Fibroblast of mammary gland (primary cell): ENCODE measurements at regions not wholly inside any gene's neighbourhood (a gene's known extent, or its start where the extent isn't known, plus 50 kb on each side); places are given as distances from the start of the nearest gene placed in this dataset.

ENCODE experiments used
- DNase-seq: peaks from one replicate; pipeline ENCODE4 v3.0.0-alpha.2; 2010; ENCODE audit warnings: low read depth
- H3K4me3 ChIP-seq: 2 replicates; pipeline ENCODE4 v1.5.1; 2011; ENCODE audit warnings: low read depth, mild to moderate bottlenecking, low read length, moderate library complexity; ENCODE audit not compliant: control insufficient read depth
- TF ChIP-seq, protein P1 (sequence below): conservative IDR thresholded peaks from 2 replicates; pipeline ENCODE4 v1.5.1; 2011; ENCODE audit warnings: low read depth, low read length, inconsistent platforms; ENCODE audit not compliant: control insufficient read depth, insufficient read depth

DNA sequence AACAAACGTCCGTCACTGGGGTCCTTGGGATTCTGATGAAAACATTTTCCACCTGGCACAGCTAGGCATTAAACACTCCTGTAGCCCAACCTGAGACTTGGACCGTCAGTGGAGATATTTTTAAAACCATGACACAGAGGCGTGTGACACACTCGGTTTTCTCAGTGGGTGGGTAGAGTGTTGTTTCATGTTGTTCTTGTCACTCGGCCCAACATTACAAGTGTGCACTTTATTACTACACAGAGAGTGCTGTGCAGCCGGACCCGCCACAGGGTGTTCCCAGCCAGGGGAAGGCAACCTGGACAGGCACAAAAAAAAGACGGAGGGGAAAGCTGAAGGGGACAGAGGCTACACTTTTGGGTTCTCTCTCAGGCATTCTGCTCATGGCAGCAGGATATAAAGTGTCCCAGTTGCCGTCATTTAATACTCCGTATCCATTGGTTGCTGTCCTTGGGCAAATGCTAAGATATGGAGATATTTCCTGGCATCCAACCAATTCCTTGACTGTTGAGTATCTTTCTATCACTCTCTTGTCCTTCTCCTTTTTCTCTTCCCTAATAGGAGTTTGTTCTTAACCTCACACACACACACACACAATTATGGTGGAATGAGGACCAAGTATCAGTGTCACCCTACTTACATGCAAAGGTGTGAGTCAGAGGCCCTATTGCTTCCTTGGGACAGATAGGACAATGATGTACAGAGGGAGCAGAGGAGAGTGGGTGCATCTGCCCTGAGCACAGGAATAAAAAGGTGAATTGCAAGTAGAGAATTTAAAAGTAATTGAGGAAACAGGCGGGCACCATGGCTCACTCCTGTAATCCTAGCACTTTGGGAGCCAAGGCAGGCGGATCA is 154.1 kb upstream of the SOX9 start:
- TF ChIP-seq, protein P1, sequence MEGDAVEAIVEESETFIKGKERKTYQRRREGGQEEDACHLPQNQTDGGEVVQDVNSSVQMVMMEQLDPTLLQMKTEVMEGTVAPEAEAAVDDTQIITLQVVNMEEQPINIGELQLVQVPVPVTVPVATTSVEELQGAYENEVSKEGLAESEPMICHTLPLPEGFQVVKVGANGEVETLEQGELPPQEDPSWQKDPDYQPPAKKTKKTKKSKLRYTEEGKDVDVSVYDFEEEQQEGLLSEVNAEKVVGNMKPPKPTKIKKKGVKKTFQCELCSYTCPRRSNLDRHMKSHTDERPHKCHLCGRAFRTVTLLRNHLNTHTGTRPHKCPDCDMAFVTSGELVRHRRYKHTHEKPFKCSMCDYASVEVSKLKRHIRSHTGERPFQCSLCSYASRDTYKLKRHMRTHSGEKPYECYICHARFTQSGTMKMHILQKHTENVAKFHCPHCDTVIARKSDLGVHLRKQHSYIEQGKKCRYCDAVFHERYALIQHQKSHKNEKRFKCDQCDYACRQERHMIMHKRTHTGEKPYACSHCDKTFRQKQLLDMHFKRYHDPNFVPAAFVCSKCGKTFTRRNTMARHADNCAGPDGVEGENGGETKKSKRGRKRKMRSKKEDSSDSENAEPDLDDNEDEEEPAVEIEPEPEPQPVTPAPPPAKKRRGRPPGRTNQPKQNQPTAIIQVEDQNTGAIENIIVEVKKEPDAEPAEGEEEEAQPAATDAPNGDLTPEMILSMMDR: no peak
- no peak overlapping the region for H3K4me3 ChIP-seq
- no peak for DNase-seq

DNA sequence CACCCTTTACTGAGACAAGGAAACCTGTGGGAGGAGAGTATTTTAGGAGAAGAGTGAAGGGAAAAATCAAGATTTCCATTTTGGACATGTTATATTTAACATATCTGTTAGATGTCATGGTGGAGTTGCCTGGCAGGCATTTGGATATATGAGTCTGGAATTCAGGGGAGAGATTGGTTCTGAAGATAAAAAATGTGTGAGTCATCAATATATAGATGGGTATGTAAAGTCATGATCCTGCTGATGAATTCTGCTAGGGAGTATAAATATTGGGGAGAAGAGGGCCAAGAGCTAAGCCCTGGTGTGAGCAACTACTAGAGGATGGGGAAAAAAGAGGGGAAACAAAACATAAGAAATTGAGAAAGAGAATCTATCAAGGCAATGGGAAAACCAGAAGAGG is 151.3 kb upstream of the SOX9 start:
- H3K4me3 ChIP-seq: no peak overlapping the region
- no peak for DNase-seq
- TF ChIP-seq, protein P1: no peak

DNA sequence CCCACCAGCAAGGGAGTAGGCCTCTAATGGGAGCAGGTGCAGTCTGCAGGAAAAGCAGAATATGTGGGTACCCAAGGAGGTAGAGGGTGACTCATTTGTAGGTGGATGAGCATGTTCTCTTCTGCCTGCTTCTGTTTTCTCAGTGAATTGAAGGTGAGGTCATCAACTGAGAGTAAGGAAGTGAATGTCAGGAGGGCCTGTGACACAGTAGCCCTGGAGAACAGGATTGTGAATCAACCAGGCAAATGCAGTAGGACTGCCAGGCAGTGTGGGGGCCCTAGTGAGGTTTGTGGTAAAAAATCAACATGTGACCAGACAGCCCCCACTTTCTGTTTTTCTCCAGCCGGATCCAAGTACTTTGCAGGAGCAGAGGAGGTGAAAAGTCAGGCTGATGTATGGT is 150.5 kb upstream of the SOX9 start:
- no peak overlapping the region for H3K4me3 ChIP-seq
- DNase-seq: peak; percentile 43

DNA sequence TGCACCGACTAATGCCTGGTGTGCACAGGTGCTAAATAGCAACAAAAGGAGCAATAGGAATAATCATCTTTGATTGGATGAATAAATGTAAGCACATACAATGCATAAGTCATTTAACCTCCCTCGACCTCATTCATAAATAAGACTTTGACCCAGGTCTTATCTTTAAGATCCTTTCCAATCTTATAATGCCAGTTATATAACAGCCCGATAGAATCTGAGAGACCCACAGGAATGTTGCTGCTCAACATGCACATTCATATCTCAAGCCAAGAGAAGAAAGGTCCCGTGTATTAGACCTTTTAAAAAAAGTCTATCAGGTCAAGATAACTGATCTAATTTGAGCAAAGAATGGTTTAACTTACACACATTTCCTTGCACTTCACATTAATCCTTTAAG is 146.8 kb upstream of the SOX9 start:
- TF ChIP-seq, protein P1: no peak
- no peak for DNase-seq
- no peak overlapping the region for H3K4me3 ChIP-seq

More for the DNA sequence above, 150.5 kb upstream of the SOX9 start:
- TF ChIP-seq, protein P1: no peak

DNA sequence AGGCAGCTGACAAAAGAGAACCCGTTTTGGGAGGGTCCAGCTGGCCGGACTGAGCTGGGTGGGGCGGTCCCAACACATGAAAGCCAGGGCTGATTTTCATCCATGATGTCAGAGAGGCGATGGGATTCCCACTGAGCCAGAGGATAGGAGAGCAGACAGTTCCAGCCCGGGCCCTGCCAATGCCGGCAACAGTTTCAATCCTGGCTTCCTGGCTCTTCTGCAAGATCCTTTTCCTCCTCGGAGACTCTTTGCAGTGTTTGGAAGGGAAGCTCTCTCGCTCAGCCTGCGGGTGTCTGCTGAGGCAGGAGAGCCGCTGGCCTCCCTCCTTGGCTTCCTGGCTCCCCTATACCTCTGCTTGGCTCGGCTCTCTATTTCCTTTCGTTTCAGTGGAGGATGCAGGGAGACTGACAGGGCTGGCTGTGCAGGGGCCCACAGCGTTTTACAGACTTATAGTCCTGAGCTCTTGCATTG is 145.5 kb upstream of the SOX9 start:
- H3K4me3 ChIP-seq: peak overlapping the region; percentile 21
- TF ChIP-seq, protein P1: no peak
- peak; percentile 46 for DNase-seq

DNA sequence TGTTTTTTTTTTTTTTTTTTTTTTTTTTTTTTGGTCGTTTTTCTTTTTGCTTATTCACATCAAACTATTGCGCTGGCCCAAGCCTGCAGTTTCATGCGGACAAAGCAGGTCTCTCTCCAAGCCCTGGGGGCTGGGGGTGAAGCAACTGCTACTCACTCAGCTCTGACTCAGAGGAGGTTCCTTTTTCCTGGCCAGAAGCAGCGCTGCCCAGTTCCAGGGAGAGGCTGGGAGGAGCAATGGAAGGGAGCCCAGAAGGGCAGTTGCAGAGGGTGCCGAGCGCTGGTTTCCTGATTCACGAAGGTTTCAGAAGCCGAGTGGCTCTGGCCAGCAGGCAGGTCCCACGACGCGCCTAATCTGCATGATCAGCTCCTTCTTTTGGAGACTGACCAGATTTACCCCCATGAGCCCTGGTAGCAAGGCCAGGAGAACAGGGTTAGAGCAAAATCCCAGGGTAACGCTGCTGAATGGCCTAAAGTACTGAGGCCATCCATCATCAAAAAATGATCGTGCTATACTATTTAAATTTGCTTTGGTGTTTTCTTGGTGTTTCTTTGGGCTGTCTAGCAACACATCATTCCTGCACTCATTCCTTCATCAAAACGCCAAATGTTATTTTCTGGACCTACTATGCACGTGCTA is 144.7 kb upstream of the SOX9 start:
- no peak overlapping the region for H3K4me3 ChIP-seq
- DNase-seq: peak; percentile 93
- TF ChIP-seq, protein P1: no peak
